HG03045 (cell line): ENCODE measurements at regions not wholly inside any gene's neighbourhood (a gene's known extent, or its start where the extent isn't known, plus 50 kb on each side); places are given as distances from the start of the nearest gene placed in this dataset.
"Not testable (repeated sequence)": the region's sequence is repeated elsewhere in the genome, so short reads cannot be mapped to it uniquely, and the experiment has no call there.

Experiments used
- ATAC-seq: cut with Tn5 transposase; IDR thresholded peaks from one replicate; pipeline ENCODE4 v1.9.1; 2021; ENCODE audit warnings: mild to moderate bottlenecking, moderate library complexity; ENCODE audit not compliant: unreplicated experiment

DNA sequence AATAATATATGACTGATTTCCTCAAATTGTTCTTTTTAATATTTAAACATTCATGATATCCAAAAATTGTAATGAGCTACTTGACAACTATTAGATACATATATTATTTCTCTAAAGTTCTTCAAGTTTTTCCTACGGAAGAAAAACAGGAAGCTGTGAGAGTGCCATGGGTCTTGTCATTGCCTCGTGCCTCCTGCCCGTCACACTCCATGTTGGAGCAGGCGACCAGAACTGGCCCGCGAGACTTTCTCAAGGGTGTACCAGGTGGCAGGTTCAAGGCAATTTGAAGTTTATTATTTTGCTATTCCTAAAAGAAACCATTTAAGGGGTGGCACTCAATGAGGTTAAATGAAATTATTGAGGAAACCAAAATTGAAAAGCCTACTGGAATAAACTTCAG, 337.2 kb downstream of the HACE1 start:
- no peak for ATAC-seq

DNA sequence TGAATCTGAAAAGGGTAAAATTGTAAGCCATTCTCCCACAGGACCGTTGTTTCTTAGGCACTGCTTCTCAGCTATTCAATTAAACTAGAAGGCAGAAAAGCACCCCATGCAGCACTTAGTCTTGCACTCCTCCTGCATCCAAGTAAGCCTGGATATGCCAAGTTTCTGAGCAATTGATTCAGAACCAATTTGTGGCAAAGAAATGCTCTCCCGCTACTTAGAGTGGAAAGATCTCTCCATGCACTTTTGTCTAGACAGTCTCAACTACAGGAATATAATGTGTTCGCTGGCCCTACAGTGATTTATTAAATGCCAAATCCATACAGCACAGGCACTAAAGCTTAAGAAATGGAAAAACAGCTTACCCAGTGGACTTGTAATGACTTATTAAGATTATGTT, 338.5 kb downstream of the HACE1 start:
- no peak for ATAC-seq

DNA sequence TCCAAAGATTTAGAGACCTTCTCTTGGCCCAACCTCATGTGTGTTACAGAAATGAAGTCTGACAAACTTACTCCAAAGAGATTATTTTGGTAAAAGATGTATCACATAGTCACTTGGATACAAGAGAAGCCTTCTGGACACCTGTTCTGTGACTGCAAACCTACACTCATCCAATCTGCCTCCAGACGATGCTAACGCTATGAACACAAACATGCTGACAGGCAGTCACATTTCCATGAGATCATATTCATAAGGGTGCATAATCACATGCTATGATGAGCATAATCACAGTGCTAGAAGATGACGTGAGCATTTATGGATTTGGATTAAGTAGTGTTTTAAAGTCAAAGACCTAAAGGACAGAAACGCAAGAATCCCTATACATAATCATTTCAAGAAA, 340.2 kb downstream of the HACE1 start:
- ATAC-seq, result no peak

DNA sequence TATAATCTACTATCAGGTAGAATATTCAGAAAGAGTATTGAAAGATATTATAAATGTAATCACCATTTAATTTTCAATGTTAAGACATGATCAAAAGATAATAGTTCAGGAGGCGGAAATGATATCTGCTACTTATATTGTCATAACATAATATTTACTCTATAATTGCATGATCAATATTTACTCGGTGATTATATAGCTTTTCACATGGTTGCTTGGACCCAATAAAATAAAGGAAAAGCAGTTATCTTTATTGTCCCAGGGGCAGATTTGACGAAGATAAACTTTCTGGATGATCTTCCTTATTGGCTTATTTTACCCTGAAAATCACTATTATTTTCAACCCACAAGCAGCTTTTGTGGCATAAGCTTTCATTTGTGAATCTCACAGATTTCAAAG, 350.4 kb downstream of the HACE1 start:
- no peak for ATAC-seq

DNA sequence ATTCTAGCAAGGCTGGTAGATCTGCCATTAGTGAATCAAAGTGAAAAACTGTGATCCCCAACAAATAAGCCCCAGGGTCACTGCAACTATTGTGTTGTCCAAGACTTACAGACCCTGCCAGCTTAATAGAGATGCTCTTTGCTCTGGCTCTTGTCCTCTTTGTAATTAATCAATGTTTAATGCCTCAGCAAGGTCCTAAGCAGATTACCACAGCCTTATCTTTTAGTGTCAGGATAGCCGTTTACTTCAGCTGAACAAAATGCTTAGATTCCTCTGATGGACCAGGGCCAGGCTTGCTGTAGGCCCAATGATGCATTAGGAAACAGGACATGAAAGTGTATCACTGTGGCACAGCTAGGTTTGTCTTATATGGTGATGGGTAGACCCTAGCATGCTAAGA, 353.3 kb downstream of the HACE1 start:
- no peak for ATAC-seq

DNA sequence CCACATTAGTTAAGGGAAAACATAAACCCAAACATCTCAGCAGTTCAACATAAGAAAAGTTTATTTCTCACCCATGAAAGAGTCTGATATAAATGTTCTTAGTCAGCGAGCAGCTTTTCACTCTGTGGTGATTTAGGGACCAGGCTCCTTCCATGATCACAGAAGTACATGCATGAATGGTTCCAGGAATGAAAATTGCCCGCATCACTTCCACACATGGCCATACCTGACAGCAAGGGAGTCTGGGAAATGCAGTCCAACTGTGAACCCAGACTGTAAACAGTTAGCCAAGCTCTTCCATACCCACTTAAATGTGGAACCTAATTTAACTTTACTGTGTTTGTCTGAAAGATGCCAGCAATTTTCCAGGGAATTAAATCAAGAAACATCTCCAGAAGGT, 353.9 kb downstream of the HACE1 start:
- no peak for ATAC-seq

DNA sequence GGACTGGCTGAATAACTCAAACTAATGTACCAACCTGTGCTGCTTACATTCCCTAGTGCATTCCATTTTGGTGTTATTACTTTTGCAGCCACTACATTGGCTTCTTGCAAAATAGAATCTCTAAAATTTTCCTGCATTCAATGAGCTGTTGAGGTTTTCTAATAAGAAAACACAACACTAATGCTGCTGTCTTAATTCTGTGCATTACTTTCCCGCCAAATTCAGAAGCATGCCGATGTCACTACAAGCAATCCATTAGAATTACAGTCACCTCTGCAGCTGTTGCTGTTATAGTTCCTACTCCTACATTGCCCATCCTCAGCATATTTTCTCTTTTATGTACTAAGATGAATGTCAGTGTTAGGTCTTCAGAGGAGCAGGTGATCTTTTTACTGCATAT, 359.5 kb downstream of the HACE1 start:
- ATAC-seq, result no peak

DNA sequence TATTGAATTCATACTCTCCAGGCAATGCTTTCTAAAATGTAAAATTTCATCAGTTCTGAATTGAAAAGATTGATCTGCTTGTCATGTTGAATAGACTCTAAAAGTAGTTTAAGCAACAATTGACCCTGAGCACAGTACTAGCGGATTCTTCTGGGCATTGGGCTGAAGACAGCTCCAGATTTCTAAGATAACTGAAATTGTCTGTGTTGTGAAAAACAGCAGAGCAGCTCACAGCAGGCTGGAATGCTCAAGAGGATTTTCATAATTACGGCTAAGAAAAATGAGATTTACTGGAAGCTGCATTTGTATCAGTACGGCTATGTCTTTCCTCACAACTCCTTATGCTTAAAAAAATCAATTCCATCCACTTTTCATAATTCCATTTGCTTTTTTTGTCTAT, 373.7 kb downstream of the HACE1 start:
- no peak for ATAC-seq

DNA sequence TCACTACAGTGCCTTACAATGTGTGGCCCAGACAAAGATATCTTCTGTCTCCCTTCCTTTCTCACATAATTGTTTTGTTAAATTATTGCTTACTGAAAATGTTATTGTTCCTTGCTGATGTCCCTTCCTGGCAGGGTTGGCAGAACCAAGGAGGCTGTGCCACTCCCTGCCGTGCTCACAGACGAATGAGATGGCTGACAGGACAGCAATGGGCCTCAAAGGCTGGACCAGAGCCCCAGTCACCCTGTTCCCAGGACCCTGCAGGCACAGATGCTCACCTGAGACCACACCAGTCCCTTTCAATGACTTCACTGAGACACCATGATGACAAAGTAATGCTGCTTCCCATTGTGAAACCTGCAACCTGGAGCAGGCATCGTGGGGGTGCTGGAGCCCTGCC, 375.1 kb downstream of the HACE1 start:
- no peak for ATAC-seq

DNA sequence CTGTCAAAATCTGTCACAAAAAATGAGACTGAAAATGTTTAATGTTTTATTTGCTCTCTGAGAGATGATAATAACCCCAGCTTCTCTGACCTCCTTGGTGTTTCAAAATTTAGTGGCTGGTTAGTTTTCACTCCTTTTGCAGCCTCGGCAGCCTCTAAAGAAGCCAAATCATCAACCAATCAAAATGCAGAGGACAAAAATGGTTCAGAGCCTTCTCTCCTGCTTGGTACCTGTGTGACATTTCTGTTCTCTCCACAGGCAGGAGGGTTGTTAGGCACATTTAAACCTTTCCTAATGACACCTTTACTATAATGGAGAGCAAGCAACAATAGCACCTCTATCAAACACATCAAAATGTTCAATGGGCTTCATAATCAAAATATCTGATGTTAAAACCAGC, 375.5 kb downstream of the HACE1 start:
- ATAC-seq, result no peak

DNA sequence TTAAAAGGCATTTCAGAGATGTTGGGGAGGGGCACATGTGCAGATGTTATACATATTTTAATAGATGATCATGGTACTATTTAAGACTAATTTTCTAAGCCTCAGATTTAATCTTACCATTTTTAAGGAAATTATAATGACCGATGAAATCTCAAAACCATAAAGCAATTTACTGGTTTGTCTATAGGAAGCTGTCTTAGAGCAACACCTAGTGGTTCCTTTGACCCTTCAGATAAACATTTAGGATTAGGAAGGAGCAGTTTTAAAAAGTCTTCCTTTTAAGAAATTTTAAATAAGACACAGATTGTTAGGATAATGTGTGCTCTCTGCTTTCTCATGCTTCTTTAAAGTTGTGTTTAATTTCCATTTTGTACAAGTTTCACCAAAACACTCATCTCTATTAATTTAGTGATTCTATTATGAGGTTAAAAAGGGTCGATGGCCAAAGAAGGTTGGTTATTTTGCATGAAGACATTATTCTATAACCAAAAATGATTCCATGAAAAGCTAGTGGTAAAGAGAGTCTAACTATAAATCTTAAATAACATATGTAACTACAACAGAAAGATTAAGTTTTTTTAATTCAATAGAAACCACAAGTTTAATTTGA, 376.4 kb downstream of the HACE1 start:
- no peak for ATAC-seq

DNA sequence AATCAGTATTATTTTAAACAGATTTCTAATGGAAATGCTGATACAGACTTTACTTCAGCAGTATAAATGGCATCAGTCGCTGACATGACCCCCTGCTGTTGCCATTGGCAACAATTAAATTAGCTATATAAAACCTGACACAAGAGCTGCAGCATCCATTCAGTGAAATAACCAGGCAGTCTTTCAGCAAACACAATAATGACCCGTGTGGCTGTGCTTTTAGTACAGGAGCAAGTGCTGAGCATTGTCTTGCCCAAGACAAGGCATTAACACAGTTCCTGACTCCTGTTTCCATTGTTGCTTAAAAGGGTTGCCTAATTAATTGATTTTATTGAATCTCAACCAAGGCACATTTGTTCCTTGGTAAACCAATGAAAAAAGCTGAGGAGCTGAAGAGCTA, 382.1 kb downstream of the HACE1 start:
- ATAC-seq, result no peak

DNA sequence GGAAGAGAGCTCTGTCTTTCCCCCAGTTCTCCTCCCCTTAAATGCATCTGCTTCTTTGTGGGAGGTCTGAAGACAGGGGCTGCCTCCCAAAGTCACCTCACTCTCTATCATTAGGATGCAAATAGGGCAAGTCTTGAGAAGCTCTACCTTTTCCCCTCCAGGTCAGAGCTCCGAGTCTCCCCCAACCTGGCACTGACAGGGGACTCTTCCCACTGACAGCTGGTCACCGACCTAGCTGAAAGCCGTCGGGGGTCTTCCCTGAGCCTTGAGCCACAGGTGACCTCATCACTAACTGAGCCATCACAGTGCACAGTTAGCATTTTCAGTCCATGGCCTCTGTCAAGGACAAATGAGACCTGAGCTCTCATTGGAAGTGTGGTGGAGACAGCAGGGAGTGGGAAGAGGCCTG, 386.7 kb downstream of the HACE1 start:
- no peak for ATAC-seq

DNA sequence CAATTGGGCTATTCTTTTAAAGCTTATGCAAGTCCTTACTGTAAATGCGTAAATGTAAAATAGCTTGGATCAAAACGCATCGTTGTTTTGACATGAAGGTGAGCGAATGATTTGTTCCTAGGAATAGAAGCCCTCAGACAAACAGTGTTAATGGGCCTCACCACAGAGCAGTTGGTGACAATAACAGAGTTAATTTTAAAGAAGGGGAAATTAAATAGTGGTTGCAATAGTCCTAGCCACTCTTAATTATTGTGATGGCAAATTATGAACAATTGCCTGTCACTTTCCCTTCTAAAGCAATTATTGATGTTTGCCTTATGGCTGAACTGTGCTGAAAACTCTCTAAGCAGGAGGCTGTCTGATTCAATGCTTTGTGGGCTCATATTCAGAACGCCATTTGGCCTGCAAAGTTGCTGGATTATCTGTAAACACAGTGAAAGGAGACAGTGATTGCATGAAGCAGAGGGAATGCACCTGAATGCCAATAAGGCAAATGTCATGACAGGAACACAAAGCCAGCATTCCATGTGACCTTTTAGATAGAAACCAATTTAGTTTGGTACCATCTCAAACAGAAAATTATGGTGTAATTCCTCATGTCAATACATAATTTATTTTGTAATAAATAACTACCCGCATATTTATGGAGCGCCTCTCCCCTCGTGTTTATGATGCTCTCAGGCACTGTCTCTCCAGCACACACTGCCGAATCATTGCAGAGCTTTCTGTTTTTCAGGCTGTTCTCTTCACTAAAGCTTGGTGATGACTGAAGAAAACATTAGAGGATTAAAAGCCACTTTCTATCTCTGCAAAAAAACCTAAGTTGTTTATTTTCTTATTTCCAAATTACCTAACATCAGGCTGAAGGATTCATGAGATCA, 387.5 kb downstream of the HACE1 start:
- ATAC-seq, result no peak

DNA sequence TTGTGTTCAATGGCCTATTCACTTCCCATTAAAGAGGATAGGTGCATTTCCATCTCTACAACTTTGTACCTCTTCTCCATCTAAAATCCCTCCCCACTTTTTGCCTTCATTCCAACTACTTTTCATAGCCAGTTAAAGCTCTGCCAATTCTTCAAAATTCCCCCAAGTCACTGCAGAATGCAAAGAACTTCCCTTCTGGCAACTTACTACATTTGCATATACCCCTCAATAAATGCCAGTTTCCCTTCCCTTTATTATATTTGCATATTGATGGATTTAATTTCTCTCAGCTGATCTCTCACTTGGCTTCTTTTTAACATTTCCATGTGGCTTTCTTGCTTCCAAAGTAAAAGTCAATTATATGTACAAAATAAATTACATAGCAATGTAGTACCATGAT, 393.4 kb downstream of the HACE1 start:
- ATAC-seq, result no peak

DNA sequence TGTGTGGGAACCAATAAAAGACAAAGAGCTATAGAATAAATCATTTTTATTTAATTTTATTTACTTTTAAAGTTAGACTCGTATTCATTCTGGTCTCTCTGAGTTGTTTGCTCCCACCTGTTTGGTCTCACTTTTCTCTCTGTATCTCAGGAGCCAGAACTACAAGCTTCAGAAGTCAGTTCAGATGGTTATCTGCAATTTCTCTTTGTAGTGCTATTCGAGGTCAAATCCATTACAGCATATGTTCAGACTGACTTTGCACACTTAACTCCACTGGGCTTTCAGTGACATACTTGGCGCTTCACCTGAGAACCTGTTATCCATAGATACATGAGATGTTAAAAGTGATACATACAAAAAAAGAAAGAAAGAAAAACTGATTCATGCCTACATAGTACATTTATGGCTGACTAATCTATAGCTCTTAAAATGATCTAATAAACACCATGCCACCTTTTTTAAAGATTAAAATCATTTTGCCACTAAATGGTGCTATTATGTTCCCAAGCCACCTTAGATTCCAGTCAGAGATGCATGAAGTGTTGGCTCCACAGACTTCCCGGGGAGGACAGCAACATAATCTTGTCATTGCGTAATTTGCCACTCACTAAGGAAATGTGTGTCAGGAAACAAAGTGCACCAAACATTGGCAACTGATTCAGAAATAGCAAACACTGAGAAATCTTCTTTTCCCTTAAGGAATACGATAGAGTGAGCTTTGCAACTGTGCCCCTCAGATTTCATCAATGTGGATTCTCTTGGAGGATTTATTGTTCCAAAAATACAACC, 396.7 kb downstream of the HACE1 start:
- ATAC-seq, result no peak

DNA sequence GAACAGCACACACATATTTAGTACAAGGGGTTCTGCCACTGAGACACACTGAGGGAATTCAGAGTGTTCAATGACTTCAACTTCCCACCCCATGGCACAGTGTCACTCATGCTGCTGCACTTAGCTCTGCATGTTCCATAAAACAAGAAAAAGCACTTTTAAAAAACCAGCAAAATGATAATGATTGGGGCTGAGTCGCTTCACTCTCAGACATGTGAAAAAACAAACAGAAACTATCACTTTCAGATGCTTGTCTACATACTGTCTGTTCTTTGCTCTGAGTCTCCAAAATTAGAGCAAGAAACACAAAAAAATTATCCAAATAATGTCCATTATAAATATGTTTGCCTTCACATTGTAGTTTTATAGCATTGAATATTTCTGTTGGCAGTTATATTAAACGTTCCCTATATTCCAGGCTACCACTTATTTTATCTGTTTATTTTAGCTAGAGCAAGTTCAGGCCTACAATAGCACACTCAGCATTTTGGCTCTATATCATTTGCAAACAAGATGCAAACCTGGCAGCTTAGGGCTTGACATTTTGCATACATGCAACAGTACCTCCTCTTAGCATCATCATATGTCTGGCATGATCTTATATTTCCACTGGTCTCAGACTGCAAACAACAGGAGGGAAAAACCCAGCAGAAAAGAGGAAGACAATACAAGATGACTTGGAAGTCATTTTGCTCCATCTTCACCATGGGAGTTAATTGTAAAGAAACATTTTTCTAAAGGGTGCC, 398.8 kb downstream of the HACE1 start:
- ATAC-seq, result no peak

DNA sequence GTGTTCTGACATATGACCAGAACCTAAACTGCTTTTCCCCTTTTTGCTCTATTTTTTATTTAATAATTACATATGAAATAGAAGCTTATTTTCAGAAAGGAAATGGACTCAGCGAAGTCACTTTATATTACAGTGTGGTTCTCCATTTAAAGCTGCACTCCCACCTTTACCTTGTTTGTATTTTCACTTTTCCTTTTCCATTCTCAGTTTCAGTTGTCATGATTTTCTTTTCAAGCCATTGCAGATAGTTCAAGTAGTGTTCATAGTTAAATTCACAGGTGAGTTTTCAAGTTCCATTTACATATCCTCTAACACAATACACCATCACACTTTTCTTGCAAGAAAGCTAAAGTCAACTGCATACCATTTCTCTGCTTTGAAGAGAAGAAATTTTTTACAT, 400.2 kb downstream of the HACE1 start:
- ATAC-seq, result no peak

DNA sequence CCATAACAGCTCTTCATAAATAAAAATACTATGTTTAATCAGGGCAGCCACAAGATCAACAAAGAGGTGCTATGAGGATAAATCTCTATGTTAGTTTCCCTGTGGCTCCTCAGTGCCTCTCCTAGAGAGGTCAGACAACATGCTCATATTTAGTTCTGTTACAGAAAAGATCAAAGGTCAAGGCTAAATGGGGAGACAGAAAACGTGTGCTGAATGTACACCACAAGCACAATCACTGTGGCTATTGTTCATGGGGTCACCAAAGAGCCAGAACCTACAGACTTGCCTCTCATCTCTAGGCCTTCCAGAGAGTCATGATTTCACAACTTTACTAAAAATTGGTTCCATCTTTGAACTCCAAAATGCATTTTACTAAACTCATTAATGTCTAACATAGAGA, 409.8 kb downstream of the HACE1 start:
- ATAC-seq, result no peak

DNA sequence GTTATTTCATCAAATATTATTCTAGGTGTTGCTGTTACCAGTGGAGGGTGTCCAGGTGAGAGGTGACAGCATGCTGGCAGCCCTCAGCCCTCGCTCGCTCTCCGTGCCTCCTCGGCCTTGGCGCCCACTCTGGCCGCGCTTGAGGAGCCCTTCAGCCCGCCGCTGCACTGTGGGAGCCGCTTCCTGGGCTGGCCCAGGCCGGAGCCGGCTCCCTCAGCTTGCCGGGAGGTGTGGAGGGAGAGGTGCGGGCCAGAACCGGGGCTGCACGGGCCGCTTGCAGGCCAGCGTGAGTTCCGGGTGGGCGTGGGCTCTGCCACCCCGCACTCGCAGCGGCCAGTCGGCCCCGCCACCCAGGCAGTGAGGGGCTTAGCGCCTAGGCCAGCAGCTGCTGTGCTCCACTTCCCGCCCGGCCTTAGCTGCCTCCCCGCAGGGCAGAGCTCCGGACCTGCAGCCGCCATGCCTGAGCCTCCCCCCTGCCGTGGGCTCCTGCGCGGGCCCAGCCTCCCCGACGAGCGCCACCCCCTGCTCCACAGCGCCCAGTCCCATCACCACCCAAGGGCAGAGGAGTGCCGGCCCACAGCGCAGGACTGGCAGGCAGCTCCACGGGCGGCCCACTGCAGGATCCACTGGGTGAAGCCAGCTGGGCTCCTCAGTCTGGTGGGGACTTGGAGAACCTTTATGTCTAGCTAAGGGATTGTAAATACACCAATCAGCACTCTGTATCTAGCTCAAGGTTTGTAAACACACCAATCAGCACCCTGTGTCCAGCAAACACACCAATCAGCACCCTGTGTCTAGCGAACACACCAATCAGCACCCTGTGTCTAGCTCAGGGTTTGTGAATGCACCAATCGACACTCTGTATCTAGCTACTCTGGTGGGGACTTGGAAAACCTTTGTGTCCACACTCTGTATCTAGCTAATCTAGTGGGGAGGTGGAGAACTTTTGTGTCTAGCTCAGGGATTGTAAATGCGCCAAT, 413.3 kb downstream of the HACE1 start:
- not testable (repeated sequence) for ATAC-seq
